HEK293T (cell line): ENCODE measurements at regions not wholly inside any gene's neighbourhood (a gene's known extent, or its start where the extent isn't known, plus 50 kb on each side); places are given as distances from the start of the nearest gene placed in this dataset.

Experiments used
- CTCF ChIA-PET: fragments of 350-600 bp; formaldehyde crosslinking; extraction: SDS; loops from one replicate; lab custom pipeline; 2021; ENCODE audit warnings: antibody characterized with exemption, inconsistent platforms; lab: Yijun Ruan, JAX
- POLR2A ChIA-PET: fragments of 350-600 bp; formaldehyde crosslinking; extraction: SDS; loops from one replicate; lab custom pipeline; 2020; ENCODE audit warnings: antibody characterized with exemption, inconsistent platforms; lab: Yijun Ruan, JAX
- DNase-seq: peaks from one replicate; pipeline ENCODE4 v3.0.0; 2012; ENCODE audit warnings: mixed read lengths; ENCODE audit errors: extremely low spot score
- ARNT ChIP-seq: fragments of 450-650 bp; IDR thresholded peaks from 2 replicates; pipeline ENCODE4 v1.6.1; 2017; ENCODE audit warnings: mild to moderate bottlenecking
- BHLHE40 ChIP-seq: fragments of 450-650 bp; IDR thresholded peaks from 2 replicates; pipeline ENCODE4 v1.6.1; 2016; ENCODE audit warnings: mild to moderate bottlenecking, moderate library complexity, borderline replicate concordance
- CTBP1 ChIP-seq: fragments of 450-650 bp; IDR thresholded peaks from 2 replicates; pipeline ENCODE4 v1.6.1; 2016; ENCODE audit warnings: borderline replicate concordance
- ELF4 ChIP-seq: fragments of 450-650 bp; IDR thresholded peaks from 2 replicates; pipeline ENCODE4 v1.6.1; 2017; ENCODE audit warnings: antibody characterized with exemption
- FOXA1 ChIP-seq: fragments of 450-650 bp; IDR thresholded peaks from 2 replicates; pipeline ENCODE4 v1.6.1; 2016; ENCODE audit warnings: mild to moderate bottlenecking
- FOXK2 ChIP-seq: fragments of 450-650 bp; IDR thresholded peaks from 2 replicates; pipeline ENCODE4 v1.6.1; 2016; ENCODE audit warnings: mild to moderate bottlenecking
- FOXM1 ChIP-seq: fragments of 450-650 bp; IDR thresholded peaks from 2 replicates; pipeline ENCODE4 v1.6.1; 2017; ENCODE audit warnings: mild to moderate bottlenecking, borderline replicate concordance
- HDGF ChIP-seq: fragments of 450-650 bp; IDR thresholded peaks from 2 replicates; pipeline ENCODE4 v1.6.1; 2017; ENCODE audit warnings: antibody characterized with exemption, borderline replicate concordance
- L3MBTL2 ChIP-seq: fragments of 450-650 bp; conservative IDR thresholded peaks from 2 replicates; pipeline ENCODE4 v1.6.1; 2016; ENCODE audit warnings: mild to moderate bottlenecking
- LEF1 ChIP-seq: fragments of 450-650 bp; IDR thresholded peaks from 2 replicates; pipeline ENCODE4 v1.6.1; 2017; ENCODE audit warnings: mild to moderate bottlenecking, borderline replicate concordance
- NFRKB ChIP-seq: fragments of 450-650 bp; IDR thresholded peaks from 2 replicates; pipeline ENCODE4 v1.6.1; 2016; ENCODE audit warnings: mild to moderate bottlenecking, moderate library complexity
- SP1 ChIP-seq: fragments of 450-650 bp; IDR thresholded peaks from 2 replicates; pipeline ENCODE4 v1.6.1; 2017
- SUZ12 ChIP-seq: fragments of 450-650 bp; IDR thresholded peaks from 2 replicates; pipeline ENCODE4 v1.6.1; 2016; ENCODE audit warnings: mild to moderate bottlenecking
- TARDBP ChIP-seq: fragments of 450-650 bp; IDR thresholded peaks from 2 replicates; pipeline ENCODE4 v1.6.1; 2016
- ZNF384 ChIP-seq: fragments of 450-650 bp; IDR thresholded peaks from 2 replicates; pipeline ENCODE4 v1.6.1; 2016
- TF ChIP-seq, protein P1 (sequence below): fragments of 450-650 bp; IDR thresholded peaks from 2 replicates; pipeline ENCODE4 v1.6.1; 2016

DNA sequence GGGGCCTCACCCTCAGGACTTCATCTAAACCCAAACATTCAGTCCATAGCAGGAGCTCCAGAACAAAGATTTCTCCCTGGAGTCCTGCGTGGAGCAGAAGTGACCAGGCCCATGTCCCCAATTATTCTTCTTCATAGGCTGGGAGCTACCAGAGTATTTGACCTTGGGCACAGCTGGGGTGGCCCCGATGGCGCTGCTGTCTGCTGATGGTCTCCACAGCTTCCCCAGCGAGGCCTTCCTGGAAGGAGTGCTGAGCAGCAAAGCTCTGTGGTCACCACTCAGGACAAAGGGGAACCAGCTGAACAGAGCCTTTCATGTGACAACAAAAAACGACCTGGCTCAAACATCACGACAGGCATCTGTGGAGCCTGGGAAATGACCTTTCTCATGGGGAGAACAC is 62.7 kb upstream of the ARGLU1 start:
- DNase-seq = no peak
- POLR2A ChIA-PET = no interaction called here
- CTCF ChIA-PET = no interaction called here
- TF ChIP-seq L3MBTL2 = no peak
- no peak for TF ChIP-seq FOXK2
- TF ChIP-seq LEF1 = no peak
- no peak for TF ChIP-seq FOXA1
- TF ChIP-seq SP1 = no peak
- TF ChIP-seq ELF4 = no peak
- no peak for TF ChIP-seq CTBP1
- no peak for TF ChIP-seq ARNT
- no peak for TF ChIP-seq TARDBP
- TF ChIP-seq, protein P1, sequence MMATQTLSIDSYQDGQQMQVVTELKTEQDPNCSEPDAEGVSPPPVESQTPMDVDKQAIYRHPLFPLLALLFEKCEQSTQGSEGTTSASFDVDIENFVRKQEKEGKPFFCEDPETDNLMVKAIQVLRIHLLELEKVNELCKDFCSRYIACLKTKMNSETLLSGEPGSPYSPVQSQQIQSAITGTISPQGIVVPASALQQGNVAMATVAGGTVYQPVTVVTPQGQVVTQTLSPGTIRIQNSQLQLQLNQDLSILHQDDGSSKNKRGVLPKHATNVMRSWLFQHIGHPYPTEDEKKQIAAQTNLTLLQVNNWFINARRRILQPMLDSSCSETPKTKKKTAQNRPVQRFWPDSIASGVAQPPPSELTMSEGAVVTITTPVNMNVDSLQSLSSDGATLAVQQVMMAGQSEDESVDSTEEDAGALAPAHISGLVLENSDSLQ = no peak
- TF ChIP-seq FOXM1 = no peak
- TF ChIP-seq ZNF384 = no peak
- TF ChIP-seq NFRKB = no peak
- TF ChIP-seq BHLHE40 = no peak
- no peak for TF ChIP-seq SUZ12
- no peak for TF ChIP-seq HDGF

DNA sequence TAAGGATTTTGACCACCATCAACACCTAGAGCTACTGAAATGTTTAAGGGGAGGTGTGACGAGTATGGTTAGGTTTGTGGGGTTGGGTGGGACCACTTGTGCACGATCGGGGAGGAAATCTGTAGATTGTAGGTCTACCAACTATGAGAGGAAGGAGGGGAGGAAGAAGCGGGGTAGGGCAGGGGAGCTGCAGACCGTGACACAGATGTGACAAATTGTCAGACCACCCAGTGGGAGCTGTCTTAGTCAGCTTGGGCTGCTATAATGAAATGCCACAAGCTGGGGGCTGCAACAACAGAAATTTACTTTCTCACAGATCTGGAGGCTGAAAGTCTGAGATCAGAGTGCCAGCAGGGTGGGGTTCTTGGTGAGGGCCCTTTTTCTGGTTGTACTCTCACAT is 62.2 kb upstream of the ARGLU1 start:
- CTCF ChIA-PET = no interaction called here
- POLR2A ChIA-PET = no interaction called here
- TF ChIP-seq CTBP1 (no peak), FOXA1 (no peak)
- DNase-seq = no peak

DNA sequence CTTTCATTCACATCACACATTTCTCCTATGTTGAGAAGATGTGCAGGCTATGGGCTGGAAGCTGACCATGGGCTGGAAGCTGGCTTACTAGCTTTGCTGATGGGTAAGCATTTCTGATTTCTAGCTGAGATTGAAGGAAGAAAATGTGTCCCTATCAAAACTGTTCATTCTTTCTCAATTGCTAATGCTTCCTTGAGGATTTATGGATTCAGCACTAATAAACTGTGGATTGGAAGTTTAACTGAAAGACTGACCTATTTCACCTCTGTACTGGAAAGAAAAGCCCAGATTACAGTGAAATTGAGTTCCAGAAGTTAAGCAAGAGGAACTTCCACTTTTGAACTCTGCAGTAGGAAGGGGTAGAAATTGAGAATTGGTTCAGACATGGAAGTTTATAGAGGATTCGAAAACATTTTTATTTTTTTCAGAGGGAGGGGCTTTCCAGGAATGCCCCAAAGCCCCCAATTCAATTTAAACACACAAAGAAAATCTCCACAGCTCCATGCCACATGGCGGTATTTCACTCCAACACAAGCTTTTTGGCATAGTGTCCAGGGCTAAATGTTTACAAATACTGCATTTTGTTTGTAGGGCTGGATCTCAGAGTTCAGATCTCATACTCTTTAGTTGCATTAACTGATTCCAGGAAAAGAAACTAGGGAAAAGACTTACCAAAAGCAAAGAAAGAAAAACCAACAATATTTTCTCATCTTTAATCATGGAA is 61.2 kb upstream of the ARGLU1 start:
- POLR2A ChIA-PET = no interaction called here
- no peak for DNase-seq
- TF ChIP-seq TARDBP (no peak), L3MBTL2 (no peak), FOXA1 (no peak), NFRKB (no peak), FOXM1 (no peak), ELF4 (no peak), HDGF (no peak), SP1 (no peak), CTBP1 (no peak), ARNT (no peak), SUZ12 (no peak), BHLHE40 (no peak), LEF1 (no peak)
- CTCF ChIA-PET = interaction anchor here (1.0 kb wide), 1 partner anchor 9 kb away, joined by 3 read pairs; no protein-coding TSS in a partner anchor

DNA sequence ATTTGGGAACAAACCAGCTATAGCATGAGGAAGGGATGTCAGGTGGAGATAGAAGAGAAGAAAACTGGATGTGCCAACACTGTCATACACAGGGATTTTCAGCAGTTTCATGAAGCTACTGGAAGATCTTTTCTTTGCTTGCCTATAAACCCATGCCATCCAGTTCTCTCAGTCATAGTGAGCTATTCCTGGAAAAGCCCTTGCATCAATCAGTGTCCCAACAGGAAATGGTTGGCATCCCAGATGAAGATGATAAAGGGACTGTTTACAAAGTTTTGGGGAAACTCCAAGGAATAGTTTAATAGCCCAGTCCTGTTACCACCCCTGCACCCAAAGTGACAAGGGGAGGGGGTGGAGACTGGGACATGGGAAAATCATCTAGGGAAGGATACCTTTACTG is 58.5 kb upstream of the ARGLU1 start:
- no peak for TF ChIP-seq BHLHE40
- TF ChIP-seq SUZ12 = no peak
- no peak for TF ChIP-seq FOXA1
- TF ChIP-seq, protein P1 = no peak
- TF ChIP-seq ARNT = no peak
- no peak for TF ChIP-seq HDGF
- TF ChIP-seq FOXM1 = no peak
- no peak for DNase-seq
- CTCF ChIA-PET = no interaction called here
- POLR2A ChIA-PET = interaction anchor here (0.9 kb wide), 1 partner anchor 121 kb away, joined by 3 read pairs; no protein-coding TSS in a partner anchor

DNA sequence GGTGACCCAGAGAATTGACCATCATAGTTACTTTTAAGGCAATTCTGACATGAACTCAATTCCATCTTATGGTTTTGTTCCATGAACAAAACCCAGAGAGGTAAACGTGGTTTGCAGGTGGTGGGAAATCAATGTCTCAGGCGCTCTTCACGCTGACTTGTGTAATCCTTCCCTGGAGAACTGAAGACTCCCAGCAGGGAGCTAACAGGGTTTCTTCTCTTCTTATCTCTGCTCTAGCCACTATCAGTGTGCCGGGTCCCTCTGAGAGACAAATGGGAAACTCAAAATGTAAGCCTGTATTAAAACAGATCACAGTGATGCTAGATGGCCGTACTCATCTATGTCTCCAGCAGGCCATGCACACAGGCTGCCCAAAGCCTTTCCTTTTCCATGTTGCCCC is 57.6 kb upstream of the ARGLU1 start:
- DNase-seq = no peak
- CTCF ChIA-PET = no interaction called here
- TF ChIP-seq ZNF384 = no peak
- no peak for TF ChIP-seq BHLHE40
- TF ChIP-seq FOXA1 = no peak
- no peak for TF ChIP-seq SUZ12
- TF ChIP-seq SP1 = no peak
- no peak for TF ChIP-seq L3MBTL2
- no peak for TF ChIP-seq CTBP1
- TF ChIP-seq LEF1 = no peak
- no peak for TF ChIP-seq TARDBP
- POLR2A ChIA-PET = no interaction called here

DNA sequence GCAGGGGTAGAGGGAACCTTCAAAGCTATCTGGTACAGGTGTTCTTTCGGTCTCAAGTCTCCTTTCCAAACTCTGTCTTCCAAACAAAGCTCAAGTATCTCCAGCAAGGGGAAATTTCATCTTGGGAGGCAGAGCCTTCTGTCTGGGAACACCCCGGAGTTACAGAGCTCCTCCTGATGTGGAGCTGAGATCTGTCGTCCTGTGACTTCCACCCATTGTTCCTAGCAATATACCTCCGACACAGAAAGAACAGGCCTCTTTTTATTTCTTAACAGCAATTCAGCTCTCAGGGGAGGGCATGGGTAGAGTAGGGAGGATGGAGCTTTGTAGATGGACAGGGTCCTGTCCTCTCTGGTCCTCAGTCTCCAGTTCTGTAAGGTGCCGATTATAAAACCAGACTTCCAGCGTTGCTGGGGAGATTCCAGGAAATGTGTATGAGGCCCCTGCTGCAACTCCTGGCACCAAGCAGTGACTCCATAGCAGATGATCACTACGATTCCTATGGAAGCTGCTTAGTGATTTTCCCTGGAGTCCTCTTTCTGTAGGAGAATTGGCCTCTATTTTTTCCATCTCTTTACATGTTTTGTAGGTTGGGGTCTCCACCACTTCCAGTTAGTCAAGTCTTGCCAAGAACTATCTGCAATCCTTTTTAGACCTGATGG is 56.0 kb upstream of the ARGLU1 start:
- DNase-seq = no peak
- CTCF ChIA-PET = no interaction called here
- POLR2A ChIA-PET = no interaction called here
- TF ChIP-seq ELF4 (no peak), ZNF384 (no peak)

DNA sequence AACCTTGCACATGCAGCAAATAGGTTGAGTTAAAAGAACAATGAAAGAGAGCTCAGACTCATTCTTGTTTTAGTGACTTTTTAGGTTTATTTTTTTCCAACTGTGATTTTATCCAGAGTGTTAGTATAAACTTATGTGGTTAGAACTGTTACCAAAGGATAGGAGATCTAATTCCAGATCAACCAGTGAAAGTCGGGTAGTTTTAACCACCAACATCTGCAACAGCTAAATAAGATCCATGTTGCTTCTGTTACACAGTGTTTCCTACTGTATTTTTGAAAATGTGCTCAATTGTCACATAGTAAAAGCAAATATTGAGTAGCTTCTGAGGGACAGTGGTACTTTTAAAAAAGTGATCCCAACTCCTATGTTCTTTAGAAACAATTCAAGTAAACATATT is 53.9 kb upstream of the ARGLU1 start:
- TF ChIP-seq BHLHE40 = no peak
- TF ChIP-seq SUZ12 = no peak
- TF ChIP-seq HDGF = no peak
- TF ChIP-seq SP1 = no peak
- TF ChIP-seq ZNF384 = no peak
- TF ChIP-seq, protein P1 = no peak
- no peak for TF ChIP-seq L3MBTL2
- TF ChIP-seq FOXK2 = no peak
- no peak for TF ChIP-seq ELF4
- ChIA-PET CTCF (interaction anchor here (1.0 kb wide), 1 partner anchor 11 kb away, joined by 3 read pairs; no protein-coding TSS in a partner anchor), POLR2A (no interaction called here)
- DNase-seq = no peak
